HepG2 (cell line): ENCODE measurements at regions not wholly inside any gene's neighbourhood (a gene's known extent, or its start where the extent isn't known, plus 50 kb on each side); places are given as distances from the start of the nearest gene placed in this dataset.

Experiments
- ASH2L ChIP-seq: fragments of 300-600, 200-600 bp; sonication (generic); IDR thresholded peaks from 2 replicates; pipeline ENCODE4 v1.7.0; 2017; ENCODE audit warnings: low read depth, mild to moderate bottlenecking, moderate library complexity, mixed read lengths, low read length; ENCODE audit not compliant: insufficient read length
- CAMTA2 ChIP-seq: sonication (generic); formaldehyde crosslinking; IDR thresholded peaks from 2 replicates; pipeline ENCODE4 v1.4.0; 2020; ENCODE audit warnings: mild to moderate bottlenecking, missing genetic modification reagents, borderline replicate concordance
- ELF3 ChIP-seq: IDR thresholded peaks from 2 replicates; pipeline ENCODE4 v1.6.1; 2016; ENCODE audit warnings: missing genetic modification reagents, missing compliant biosample characterization
- MAFF ChIP-seq: IDR thresholded peaks from 2 replicates; pipeline ENCODE4 v1.6.1; 2011; ENCODE audit warnings: low read depth, low read length, improper control_type of control experiment
- MTERF4 ChIP-seq: sonication (generic); formaldehyde crosslinking; IDR thresholded peaks from 2 replicates; pipeline ENCODE4 v1.8.0; 2023; ENCODE audit warnings: mild to moderate bottlenecking, missing genetic modification reagents
- PCBP1 ChIP-seq: fragments of 200-400 bp; formaldehyde crosslinking; IDR thresholded peaks from 2 replicates; pipeline ENCODE4 v1.6.1; 2017; ENCODE audit warnings: mild to moderate bottlenecking, low read depth, low read length, borderline replicate concordance
- REPIN1 ChIP-seq: sonication (generic); formaldehyde crosslinking; IDR thresholded peaks from 2 replicates; pipeline ENCODE4 v1.8.0; 2022; ENCODE audit warnings: missing genetic modification reagents, low read depth, mild to moderate bottlenecking, borderline replicate concordance
- TCF7L2 ChIP-seq: IDR thresholded peaks from 2 replicates; pipeline ENCODE4 v1.6.1; 2011; ENCODE audit warnings: mild to moderate bottlenecking, low read depth, low read length, moderate library complexity
- ZC3H4 ChIP-seq: sonication (generic); formaldehyde crosslinking; IDR thresholded peaks from 2 replicates; pipeline ENCODE4 v1.4.0; 2020; ENCODE audit warnings: missing genetic modification reagents, borderline replicate concordance
- ZNF468 ChIP-seq: sonication (generic); formaldehyde crosslinking; IDR thresholded peaks from 2 replicates; pipeline ENCODE4 v1.8.0; 2022; ENCODE audit warnings: mild to moderate bottlenecking, moderate library complexity, missing genetic modification reagents
- ZNF557 ChIP-seq: sonication (generic); formaldehyde crosslinking; IDR thresholded peaks from 2 replicates; pipeline ENCODE4 v1.4.0; 2020; ENCODE audit warnings: missing genetic modification reagents
- ZNF616 ChIP-seq: sonication (generic); formaldehyde crosslinking; IDR thresholded peaks from 2 replicates; pipeline ENCODE4 v1.5.0; 2020; ENCODE audit warnings: low read depth, mild to moderate bottlenecking, missing genetic modification reagents
- TF ChIP-seq, protein P1 (sequence below): sonication (generic); formaldehyde crosslinking; IDR thresholded peaks from 2 replicates; pipeline ENCODE4 v1.5.0; 2020; ENCODE audit warnings: mild to moderate bottlenecking, missing genetic modification reagents, borderline replicate concordance
- TF ChIP-seq, protein P2 (sequence below): sonication (generic); formaldehyde crosslinking; IDR thresholded peaks from 2 replicates; pipeline ENCODE4 v1.4.0; 2020; ENCODE audit warnings: low read depth, missing genetic modification reagents

- TF ChIP-seq, protein P1, sequence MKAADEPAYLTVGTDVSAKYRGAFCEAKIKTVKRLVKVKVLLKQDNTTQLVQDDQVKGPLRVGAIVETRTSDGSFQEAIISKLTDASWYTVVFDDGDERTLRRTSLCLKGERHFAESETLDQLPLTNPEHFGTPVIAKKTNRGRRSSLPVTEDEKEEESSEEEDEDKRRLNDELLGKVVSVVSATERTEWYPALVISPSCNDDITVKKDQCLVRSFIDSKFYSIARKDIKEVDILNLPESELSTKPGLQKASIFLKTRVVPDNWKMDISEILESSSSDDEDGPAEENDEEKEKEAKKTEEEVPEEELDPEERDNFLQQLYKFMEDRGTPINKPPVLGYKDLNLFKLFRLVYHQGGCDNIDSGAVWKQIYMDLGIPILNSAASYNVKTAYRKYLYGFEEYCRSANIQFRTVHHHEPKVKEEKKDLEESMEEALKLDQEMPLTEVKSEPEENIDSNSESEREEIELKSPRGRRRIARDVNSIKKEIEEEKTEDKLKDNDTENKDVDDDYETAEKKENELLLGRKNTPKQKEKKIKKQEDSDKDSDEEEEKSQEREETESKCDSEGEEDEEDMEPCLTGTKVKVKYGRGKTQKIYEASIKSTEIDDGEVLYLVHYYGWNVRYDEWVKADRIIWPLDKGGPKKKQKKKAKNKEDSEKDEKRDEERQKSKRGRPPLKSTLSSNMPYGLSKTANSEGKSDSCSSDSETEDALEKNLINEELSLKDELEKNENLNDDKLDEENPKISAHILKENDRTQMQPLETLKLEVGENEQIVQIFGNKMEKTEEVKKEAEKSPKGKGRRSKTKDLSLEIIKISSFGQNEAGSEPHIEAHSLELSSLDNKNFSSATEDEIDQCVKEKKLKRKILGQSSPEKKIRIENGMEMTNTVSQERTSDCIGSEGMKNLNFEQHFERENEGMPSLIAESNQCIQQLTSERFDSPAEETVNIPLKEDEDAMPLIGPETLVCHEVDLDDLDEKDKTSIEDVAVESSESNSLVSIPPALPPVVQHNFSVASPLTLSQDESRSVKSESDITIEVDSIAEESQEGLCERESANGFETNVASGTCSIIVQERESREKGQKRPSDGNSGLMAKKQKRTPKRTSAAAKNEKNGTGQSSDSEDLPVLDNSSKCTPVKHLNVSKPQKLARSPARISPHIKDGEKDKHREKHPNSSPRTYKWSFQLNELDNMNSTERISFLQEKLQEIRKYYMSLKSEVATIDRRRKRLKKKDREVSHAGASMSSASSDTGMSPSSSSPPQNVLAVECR, result no peak
- TF ChIP-seq ZNF557 (CRISPR knock-in tag), result 0 out of 2 replicates have a peak, but pooled peaks have one; percentile 77
- TF ChIP-seq MAFF, result no peak
- no peak for TF ChIP-seq REPIN1 (CRISPR knock-in tag)
- no peak for TF ChIP-seq TCF7L2
- TF ChIP-seq, protein P2, sequence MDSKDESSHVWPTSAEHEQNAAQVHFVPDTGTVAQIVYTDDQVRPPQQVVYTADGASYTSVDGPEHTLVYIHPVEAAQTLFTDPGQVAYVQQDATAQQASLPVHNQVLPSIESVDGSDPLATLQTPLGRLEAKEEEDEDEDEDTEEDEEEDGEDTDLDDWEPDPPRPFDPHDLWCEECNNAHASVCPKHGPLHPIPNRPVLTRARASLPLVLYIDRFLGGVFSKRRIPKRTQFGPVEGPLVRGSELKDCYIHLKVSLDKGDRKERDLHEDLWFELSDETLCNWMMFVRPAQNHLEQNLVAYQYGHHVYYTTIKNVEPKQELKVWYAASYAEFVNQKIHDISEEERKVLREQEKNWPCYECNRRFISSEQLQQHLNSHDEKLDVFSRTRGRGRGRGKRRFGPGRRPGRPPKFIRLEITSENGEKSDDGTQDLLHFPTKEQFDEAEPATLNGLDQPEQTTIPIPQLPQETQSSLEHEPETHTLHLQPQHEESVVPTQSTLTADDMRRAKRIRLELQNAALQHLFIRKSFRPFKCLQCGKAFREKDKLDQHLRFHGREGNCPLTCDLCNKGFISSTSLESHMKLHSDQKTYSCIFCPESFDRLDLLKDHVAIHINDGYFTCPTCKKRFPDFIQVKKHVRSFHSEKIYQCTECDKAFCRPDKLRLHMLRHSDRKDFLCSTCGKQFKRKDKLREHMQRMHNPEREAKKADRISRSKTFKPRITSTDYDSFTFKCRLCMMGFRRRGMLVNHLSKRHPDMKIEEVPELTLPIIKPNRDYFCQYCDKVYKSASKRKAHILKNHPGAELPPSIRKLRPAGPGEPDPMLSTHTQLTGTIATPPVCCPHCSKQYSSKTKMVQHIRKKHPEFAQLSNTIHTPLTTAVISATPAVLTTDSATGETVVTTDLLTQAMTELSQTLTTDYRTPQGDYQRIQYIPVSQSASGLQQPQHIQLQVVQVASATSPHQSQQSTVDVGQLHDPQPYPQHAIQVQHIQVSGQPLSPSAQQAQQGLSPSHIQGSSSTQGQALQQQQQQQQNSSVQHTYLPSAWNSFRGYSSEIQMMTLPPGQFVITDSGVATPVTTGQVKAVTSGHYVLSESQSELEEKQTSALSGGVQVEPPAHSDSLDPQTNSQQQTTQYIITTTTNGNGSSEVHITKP (CRISPR knock-in tag), result peak; percentile 49; the same call in 1 of the 2 replicates
- TF ChIP-seq ELF3, result no peak
- no peak for TF ChIP-seq MTERF4 (CRISPR knock-in tag)
- TF ChIP-seq ZC3H4, result no peak
- TF ChIP-seq PCBP1, result no peak
- TF ChIP-seq ASH2L, result peak; percentile 22
- no peak for TF ChIP-seq ZNF616 (CRISPR knock-in tag)
- TF ChIP-seq CAMTA2, result no peak
- TF ChIP-seq ZNF468, result no peak
Observed at GRCh38 chr14:31941487-31941886, 135.6 kb upstream of the ARHGAP5 start (continued).
